GM12878 (cell line): ENCODE measurements at regions not wholly inside any gene's neighbourhood (a gene's known extent, or its start where the extent isn't known, plus 50 kb on each side); places are given as distances from the start of the nearest gene placed in this dataset.

ENCODE experiments used
- ATAC-seq: fragments of 200-7000 bp; cut with Tn5 transposase; 3 replicates; pipeline ENCODE4 v1.9.1; 2020; ENCODE audit warnings: mild to moderate bottlenecking, moderate library complexity
- BruUV-seq: library from RNA; stranded (reverse); fragments of 400-500 nt; replicated peaks from 2 replicates; lab custom pipeline; 2021; lab: Mats Ljungman, UMichigan
- CTCF ChIA-PET: fragments of 300-600 bp; sonication (Branson Sonifier 250); formaldehyde crosslinking; extraction: SDS; loops from one replicate; lab custom pipeline; 2021; ENCODE audit warnings: inconsistent platforms; lab: Yijun Ruan, JAX
- POLR2A ChIA-PET: fragments of 350-600 bp; formaldehyde crosslinking; extraction: SDS; loops from one replicate; lab custom pipeline; 2021; ENCODE audit warnings: inconsistent platforms; lab: Charles Lee
- RAD21 ChIA-PET: fragments of 300-600 bp; sonication (Branson Sonifier 250); formaldehyde crosslinking; loops from one replicate; lab custom pipeline; 2023; ENCODE audit warnings: antibody characterized with exemption; ENCODE audit not compliant: unreplicated experiment; lab: Charles Lee
- SMC1A ChIA-PET: fragments of 300-600 bp; sonication (Branson Sonifier 250); formaldehyde crosslinking; loops from one replicate; lab custom pipeline; 2023; ENCODE audit not compliant: unreplicated experiment, uncharacterized antibody; lab: Charles Lee
- DNase-seq: peaks from one replicate; pipeline ENCODE4 v3.0.0-alpha.2; 2011; ENCODE audit warnings: low read depth, low spot score
- FAIRE-seq: peaks from 3 replicates; lab custom pipeline; 2011; peaks lifted over from hg19 to GRCh38; lab: Jason Lieb, UNC
- H2AFZ ChIP-seq: 2 replicates; pipeline ENCODE4 v1.6.0; 2011; ENCODE audit warnings: low read depth, low read length, control low read depth; ENCODE audit not compliant: control insufficient read depth
- H3K27ac ChIP-seq: 2 replicates; pipeline ENCODE4 v1.5.1; 2011; ENCODE audit warnings: control low read depth; ENCODE audit not compliant: control insufficient read depth, insufficient read depth
- H3K27me3 ChIP-seq, 2 experiments: replicated peaks in 1 of 2; 2 replicates each; pipeline versions ENCODE4 v1.6.0 to v1.6.1; 2011; ENCODE audit warnings: low read length in 1 of 2; ENCODE audit not compliant: control insufficient read depth in 2 of 2, insufficient read depth in 2 of 2
- H3K36me3 ChIP-seq, 2 experiments: 2 replicates each; pipeline ENCODE4 v1.5.1; 2011; ENCODE audit warnings: low read length in 1 of 2; ENCODE audit not compliant: control insufficient read depth in 2 of 2, insufficient read depth in 2 of 2
- H3K4me1 ChIP-seq: 2 replicates; pipeline ENCODE4 v1.6.1; 2011; ENCODE audit warnings: mild to moderate bottlenecking, low read length, moderate library complexity, mixed read lengths; ENCODE audit not compliant: control insufficient read depth, insufficient read depth
- H3K4me2 ChIP-seq: 2 replicates; pipeline ENCODE4 v1.6.0; 2011; ENCODE audit warnings: control low read depth; ENCODE audit not compliant: control insufficient read depth, insufficient read depth
- H3K4me3 ChIP-seq: fragments of 200-600 bp; sonication (generic); 2 replicates; pipeline ENCODE4 v1.5.1; 2016
- H3K79me2 ChIP-seq: 2 replicates; pipeline ENCODE4 v1.6.0; 2011; ENCODE audit warnings: low read length; ENCODE audit not compliant: control insufficient read depth, insufficient read depth
- H3K9ac ChIP-seq: 2 replicates; pipeline ENCODE4 v1.8.0; 2011; ENCODE audit warnings: low read length, control low read depth, mixed read lengths; ENCODE audit not compliant: control insufficient read depth, insufficient read depth
- H3K9me3 ChIP-seq: replicated peaks from 3 replicates; pipeline ENCODE4 v1.5.1; 2011; ENCODE audit warnings: mild to moderate bottlenecking, low read length; ENCODE audit not compliant: control insufficient read depth, insufficient read depth
- H4K20me1 ChIP-seq: 2 replicates; pipeline ENCODE4 v1.6.0; 2011; ENCODE audit not compliant: control insufficient read depth, insufficient read depth
- ATF7 ChIP-seq: fragments of 450-650 bp; IDR thresholded peaks from 2 replicates; pipeline ENCODE4 v1.6.1; 2016; ENCODE audit warnings: low read depth, mild to moderate bottlenecking
- ETV6 ChIP-seq, 2 experiments: fragments of 450-650 bp in 1 of 2; IDR thresholded peaks in 1 of 2; conservative IDR thresholded peaks in 1 of 2; 2 replicates each; pipeline ENCODE4 v1.6.1; 2014; ENCODE audit warnings: antibody characterized with exemption in 1 of 2, borderline replicate concordance in 1 of 2, low read depth in 1 of 2, mild to moderate bottlenecking in 1 of 2, moderate library complexity in 1 of 2
- FOXM1 ChIP-seq: IDR thresholded peaks from 2 replicates; pipeline ENCODE4 v1.6.1; 2012; ENCODE audit warnings: low read depth, mild to moderate bottlenecking, inconsistent platforms, low read length, moderate library complexity
- MXI1 ChIP-seq: fragments of 150-350 bp; IDR thresholded peaks from 2 replicates; pipeline ENCODE4 v1.6.1; 2011; ENCODE audit warnings: low read depth, mild to moderate bottlenecking, inconsistent platforms, low read length, improper control_type of control experiment
- SP1 ChIP-seq: IDR thresholded peaks from one replicate; pipeline ENCODE4 v1.6.1; 2011; ENCODE audit warnings: low read depth, low read length
- SUPT20H ChIP-seq: IDR thresholded peaks from 2 replicates; pipeline ENCODE4 v1.6.1; 2011; ENCODE audit warnings: low read depth, mild to moderate bottlenecking, low read length, moderate library complexity, borderline replicate concordance; ENCODE audit not compliant: control insufficient read depth
- YBX1 ChIP-seq: fragments of 450-650 bp; IDR thresholded peaks from 2 replicates; pipeline ENCODE4 v1.6.1; 2016; ENCODE audit warnings: antibody characterized with exemption
- WGBS: methylation state at CpG from one replicate; pipeline ENCODE4 v1.1.6; 2016; ENCODE audit warnings: low lambda C conversion rate; ENCODE audit not compliant: insufficient replicate concordance, insufficient coverage; ENCODE audit errors: missing lambda C conversion rate; 5-methylcytosine and 5-hydroxymethylcytosine counted together
- in situ Hi-C: fragments of 300-500 bp; cut with MboI; formaldehyde crosslinking; loops from 9 replicates; pipeline ENCODE4 v1.14.3; 2018; ENCODE audit warnings: mixed read lengths
- intact Hi-C: fragments of 100-400 bp; cut with micrococcal nuclease; formaldehyde crosslinking; loops from one replicate; pipeline ENCODE4 v1.14.2; 2022; ENCODE audit not compliant: unreplicated experiment
- TF ChIP-seq, protein P1 (sequence below): fragments of 450-650 bp; formaldehyde crosslinking; IDR thresholded peaks from 2 replicates; pipeline ENCODE4 v1.4.0; 2020; ENCODE audit warnings: mild to moderate bottlenecking, moderate library complexity

DNA sequence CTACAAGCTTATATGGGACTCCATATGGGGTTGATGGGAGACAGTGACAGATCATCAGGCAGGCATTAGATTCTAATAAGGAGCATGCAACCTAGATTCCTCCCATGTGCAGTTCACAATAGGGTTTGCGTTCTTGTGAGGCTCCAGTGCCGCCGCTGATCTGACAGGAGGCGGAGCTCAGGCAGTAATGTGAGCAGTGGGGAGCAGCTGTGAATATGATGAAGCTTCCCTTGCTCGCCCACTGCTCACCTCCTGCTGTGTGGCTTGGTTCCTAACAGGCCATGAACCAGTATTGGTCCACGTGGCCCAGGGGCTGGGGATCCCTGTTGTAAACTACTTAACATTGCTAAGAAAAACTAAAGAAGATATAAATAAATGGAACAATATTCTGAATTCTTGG lies 378.4 kb downstream of the KCNRG start:
- H3K9me3 ChIP-seq, result no peaks in the 10 kb centered on the region; the same call in 2 of the 3 replicates
- H3K4me2 ChIP-seq, result no peak overlapping the region
- no peak overlapping the region for H3K4me3 ChIP-seq
- POLR2A ChIA-PET, result no interaction called here
- CTCF ChIA-PET, result no interaction called here
- no peaks in the 10 kb centered on the region for H3K36me3 ChIP-seq
- RAD21 ChIA-PET, result no interaction called here
- H4K20me1 ChIP-seq, result no peaks in the 10 kb centered on the region
- TF ChIP-seq FOXM1 (no peak), YBX1 (no peak), ETV6 (conservative IDR thresholded peaks at IDR 0.05 in 1 of 2, IDR thresholded peaks at IDR 0.05 in 1 of 2; ENCODE audit: borderline replicate concordance in 1 of 2, low read depth in 1 of 2) (no peak), SUPT20H (no peak), MXI1 (no peak), SP1 (no peak), ATF7 (no peak)
- TF ChIP-seq, protein P1, sequence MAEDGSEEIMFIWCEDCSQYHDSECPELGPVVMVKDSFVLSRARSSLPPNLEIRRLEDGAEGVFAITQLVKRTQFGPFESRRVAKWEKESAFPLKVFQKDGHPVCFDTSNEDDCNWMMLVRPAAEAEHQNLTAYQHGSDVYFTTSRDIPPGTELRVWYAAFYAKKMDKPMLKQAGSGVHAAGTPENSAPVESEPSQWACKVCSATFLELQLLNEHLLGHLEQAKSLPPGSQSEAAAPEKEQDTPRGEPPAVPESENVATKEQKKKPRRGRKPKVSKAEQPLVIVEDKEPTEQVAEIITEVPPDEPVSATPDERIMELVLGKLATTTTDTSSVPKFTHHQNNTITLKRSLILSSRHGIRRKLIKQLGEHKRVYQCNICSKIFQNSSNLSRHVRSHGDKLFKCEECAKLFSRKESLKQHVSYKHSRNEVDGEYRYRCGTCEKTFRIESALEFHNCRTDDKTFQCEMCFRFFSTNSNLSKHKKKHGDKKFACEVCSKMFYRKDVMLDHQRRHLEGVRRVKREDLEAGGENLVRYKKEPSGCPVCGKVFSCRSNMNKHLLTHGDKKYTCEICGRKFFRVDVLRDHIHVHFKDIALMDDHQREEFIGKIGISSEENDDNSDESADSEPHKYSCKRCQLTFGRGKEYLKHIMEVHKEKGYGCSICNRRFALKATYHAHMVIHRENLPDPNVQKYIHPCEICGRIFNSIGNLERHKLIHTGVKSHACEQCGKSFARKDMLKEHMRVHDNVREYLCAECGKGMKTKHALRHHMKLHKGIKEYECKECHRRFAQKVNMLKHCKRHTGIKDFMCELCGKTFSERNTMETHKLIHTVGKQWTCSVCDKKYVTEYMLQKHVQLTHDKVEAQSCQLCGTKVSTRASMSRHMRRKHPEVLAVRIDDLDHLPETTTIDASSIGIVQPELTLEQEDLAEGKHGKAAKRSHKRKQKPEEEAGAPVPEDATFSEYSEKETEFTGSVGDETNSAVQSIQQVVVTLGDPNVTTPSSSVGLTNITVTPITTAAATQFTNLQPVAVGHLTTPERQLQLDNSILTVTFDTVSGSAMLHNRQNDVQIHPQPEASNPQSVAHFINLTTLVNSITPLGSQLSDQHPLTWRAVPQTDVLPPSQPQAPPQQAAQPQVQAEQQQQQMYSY, result no peak
- DNase-seq (no peak), FAIRE-seq (no peak), ATAC-seq (no peak)
- intact Hi-C loops (no loop called here), in situ Hi-C loops (no loop called here)
- no peaks in the 10 kb centered on the region for H3K4me1 ChIP-seq
- H3K27ac ChIP-seq, result no peak overlapping the region
- WGBS, result 63% methylated on average over 6 of the region's 6 CpGs
- no peak overlapping the region for H3K9ac ChIP-seq
- BruUV-seq, result no TSS peak
- SMC1A ChIA-PET, result no interaction called here
- H2AFZ ChIP-seq, result no peak overlapping the region
- peaks cover 2% of the 10 kb centered on the region in 2 experiments; a peak in 1 of 4 replicates for H3K27me3 ChIP-seq
- no peaks in the 10 kb centered on the region for H3K79me2 ChIP-seq
